NCI-H1694 treated with DMSO at 0.1 percent for 48 hours (cell line): ENCODE measurements at regions not wholly inside any gene's neighbourhood (a gene's known extent, or its start where the extent isn't known, plus 50 kb on each side); places are given as distances from the start of the nearest gene placed in this dataset.
A peak's percentile ranks its signal among the peaks of the same experiment; 100 is the strongest.
"Not testable (repeated sequence)": the region's sequence is repeated elsewhere in the genome, so short reads cannot be mapped to it uniquely, and the experiment has no call there.

Experiments used
- DNase-seq: peaks from one replicate; lab custom pipeline; 2025; lab: John Stamatoyannopoulos, UW

GRCh38 chr4:131883181-131883580, 1265.9 kb upstream of the PCDH10 start:
- DNase-seq: not testable (repeated sequence)

- not testable (repeated sequence) for DNase-seq
Measured at GRCh38 chr4:131925662-131926061, 1223.4 kb upstream of the PCDH10 start.

- not testable (repeated sequence) for DNase-seq
Measured at GRCh38 chr4:131967646-131968045, 1181.4 kb upstream of the PCDH10 start.

GRCh38 chr4:131974730-131975129, 1174.4 kb upstream of the PCDH10 start:
- no peak for DNase-seq

GRCh38 chr4:131975276-131976132, 1173.6 kb upstream of the PCDH10 start:
- not testable (repeated sequence) for DNase-seq

- not testable (repeated sequence) for DNase-seq
Measured at GRCh38 chr4:131976133-131977002, 1172.7 kb upstream of the PCDH10 start.

GRCh38 chr4:131978120-131978519, 1171.0 kb upstream of the PCDH10 start:
- no peak for DNase-seq

GRCh38 chr4:131989576-131989975, 1159.5 kb upstream of the PCDH10 start:
- no peak for DNase-seq

GRCh38 chr4:132001542-132001941, 1147.6 kb upstream of the PCDH10 start:
- DNase-seq: no peak

- DNase-seq: no peak
Measured at GRCh38 chr4:132003593-132003992, 1145.5 kb upstream of the PCDH10 start.

- DNase-seq: no peak
Measured at GRCh38 chr4:132015321-132015720, 1133.8 kb upstream of the PCDH10 start.

GRCh38 chr4:132016703-132017350, 1132.3 kb upstream of the PCDH10 start:
- DNase-seq: no peak

GRCh38 chr4:132026166-132026565, 1122.9 kb upstream of the PCDH10 start:
- peak; percentile 78 for DNase-seq

GRCh38 chr4:132026816-132027215, 1122.3 kb upstream of the PCDH10 start:
- no peak for DNase-seq

GRCh38 chr4:132056496-132056895, 1092.6 kb upstream of the PCDH10 start:
- no peak for DNase-seq

GRCh38 chr4:132059227-132059626, 1089.9 kb upstream of the PCDH10 start:
- DNase-seq: no peak

- no peak for DNase-seq
Measured at GRCh38 chr4:132062611-132063239, 1086.4 kb upstream of the PCDH10 start.

- no peak for DNase-seq
Measured at GRCh38 chr4:132063829-132064228, 1085.3 kb upstream of the PCDH10 start.

GRCh38 chr4:132065940-132066495, 1083.1 kb upstream of the PCDH10 start:
- DNase-seq: no peak

- no peak for DNase-seq
Measured at GRCh38 chr4:132071815-132072214, 1077.3 kb upstream of the PCDH10 start.

- DNase-seq: no peak
Measured at GRCh38 chr4:132076829-132077228, 1072.3 kb upstream of the PCDH10 start.

- no peak for DNase-seq
Measured at GRCh38 chr4:132085105-132085504, 1064.0 kb upstream of the PCDH10 start.
